GM19438 (cell line): ENCODE measurements at regions not wholly inside any gene's neighbourhood (a gene's known extent, or its start where the extent isn't known, plus 50 kb on each side); places are given as distances from the start of the nearest gene placed in this dataset.

Experiments used
- ATAC-seq: cut with Tn5 transposase; IDR thresholded peaks from one replicate; pipeline ENCODE4 v1.9.1; 2021; ENCODE audit warnings: low read depth; ENCODE audit not compliant: unreplicated experiment

GRCh38 chr6:223763-224162 lies 68.5 kb upstream of the DUSP22 start:
- ATAC-seq: no peak

- no peak for ATAC-seq
Observed at GRCh38 chr6:224350-224749, 67.9 kb upstream of the DUSP22 start.

- no peak for ATAC-seq
Observed at GRCh38 chr6:225121-225721, 67.1 kb upstream of the DUSP22 start.

GRCh38 chr6:225907-226306 lies 66.4 kb upstream of the DUSP22 start:
- ATAC-seq: no peak

- no peak for ATAC-seq
Observed at GRCh38 chr6:226516-227073, 65.7 kb upstream of the DUSP22 start.

GRCh38 chr6:227074-227782 lies 65.1 kb upstream of the DUSP22 start:
- peak; percentile 15 for ATAC-seq

GRCh38 chr6:227812-228338 lies 64.4 kb upstream of the DUSP22 start:
- ATAC-seq: peak; percentile 19

- ATAC-seq: peak; percentile 34
Observed at GRCh38 chr6:228881-229651, 63.2 kb upstream of the DUSP22 start.

GRCh38 chr6:231779-232178 lies 60.5 kb upstream of the DUSP22 start:
- no peak for ATAC-seq

GRCh38 chr6:232982-233640 lies 59.2 kb upstream of the DUSP22 start:
- ATAC-seq: no peak

GRCh38 chr6:234706-235372 lies 57.4 kb upstream of the DUSP22 start:
- no peak for ATAC-seq

- ATAC-seq: peak; percentile 57
Observed at GRCh38 chr6:235763-236360, 56.4 kb upstream of the DUSP22 start.

- no peak for ATAC-seq
Observed at GRCh38 chr6:236519-236918, 55.8 kb upstream of the DUSP22 start.

- ATAC-seq: no peak
Observed at GRCh38 chr6:240151-240550, 52.1 kb upstream of the DUSP22 start.

- ATAC-seq: no peak
Observed at GRCh38 chr6:241336-241865, 50.9 kb upstream of the DUSP22 start.
